ENCODE measurements at regions not wholly inside any gene's neighbourhood (a gene's known extent, or its start where the extent isn't known, plus 50 kb on each side); places are given as distances from the start of the nearest gene placed in this dataset.
"Not testable (repeated sequence)": the region's sequence is repeated elsewhere in the genome, so short reads cannot be mapped to it uniquely, and the experiment has no call there.

DNA sequence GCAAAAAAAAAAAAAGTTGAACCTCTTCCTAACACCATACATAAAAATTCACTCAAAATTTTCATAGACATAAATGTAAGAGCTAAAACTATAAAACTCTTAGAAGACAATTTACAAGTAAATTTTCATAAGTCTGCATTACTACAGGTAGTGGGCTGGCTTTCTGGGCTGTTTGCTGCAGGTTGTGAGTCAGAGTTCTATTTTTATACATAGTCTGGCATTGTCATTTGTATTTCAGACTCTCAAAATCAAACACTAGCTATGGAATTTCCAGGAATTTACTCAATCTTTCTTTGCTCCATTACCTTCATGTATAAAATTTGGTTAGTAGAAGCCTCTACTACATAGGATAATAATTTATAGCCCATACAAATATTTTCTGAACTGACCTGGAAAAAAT is 227.2 kb downstream of the COX18 start:
- no peaks in the 10 kb centered on the region for H3K4me1 Mint-ChIP-seq (ENCODE audit: unreplicated experiment)
- no peak overlapping the region for H3K27ac Mint-ChIP-seq
- no peaks in the 10 kb centered on the region for H3K9me3 Mint-ChIP-seq
- H3K36me3 Mint-ChIP-seq = no peaks in the 10 kb centered on the region
- no peak for DNase-seq (ENCODE audit: extremely low spot score, unreplicated experiment)
- no peak overlapping the region for H3K4me3 Mint-ChIP-seq
- no peak for TF ChIP-seq CTCF (conservative IDR thresholded peaks at IDR 0.05)
- no peaks in the 10 kb centered on the region for H3K27me3 Mint-ChIP-seq

- H3K27me3 Mint-ChIP-seq = not testable (repeated sequence)
These were observed 229.3 kb downstream of the COX18 start for GRCh38 chr4:72840166-72840565.

GRCh38 chr4:72828864-72829263 is 240.7 kb downstream of the COX18 start:
- no peak for TF ChIP-seq CTCF (conservative IDR thresholded peaks at IDR 0.05)
- H3K4me3 Mint-ChIP-seq = no peak overlapping the region
- no peak for DNase-seq (ENCODE audit: extremely low spot score, unreplicated experiment)
- H3K4me1 Mint-ChIP-seq (ENCODE audit: unreplicated experiment) = no peaks in the 10 kb centered on the region
- H3K9me3 Mint-ChIP-seq = peaks cover 1% of the 10 kb centered on the region
- H3K27ac Mint-ChIP-seq = no peak overlapping the region
- H3K27me3 Mint-ChIP-seq = no peaks in the 10 kb centered on the region
- no peaks in the 10 kb centered on the region for H3K36me3 Mint-ChIP-seq

More at GRCh38 chr4:72840166-72840565, 229.3 kb downstream of the COX18 start:
- H3K4me1 Mint-ChIP-seq (ENCODE audit: unreplicated experiment); H3K4me3 Mint-ChIP-seq; H3K27ac Mint-ChIP-seq; H3K9me3 Mint-ChIP-seq; DNase-seq (ENCODE audit: extremely low spot score, unreplicated experiment); H3K36me3 Mint-ChIP-seq: not testable (repeated sequence)

DNA sequence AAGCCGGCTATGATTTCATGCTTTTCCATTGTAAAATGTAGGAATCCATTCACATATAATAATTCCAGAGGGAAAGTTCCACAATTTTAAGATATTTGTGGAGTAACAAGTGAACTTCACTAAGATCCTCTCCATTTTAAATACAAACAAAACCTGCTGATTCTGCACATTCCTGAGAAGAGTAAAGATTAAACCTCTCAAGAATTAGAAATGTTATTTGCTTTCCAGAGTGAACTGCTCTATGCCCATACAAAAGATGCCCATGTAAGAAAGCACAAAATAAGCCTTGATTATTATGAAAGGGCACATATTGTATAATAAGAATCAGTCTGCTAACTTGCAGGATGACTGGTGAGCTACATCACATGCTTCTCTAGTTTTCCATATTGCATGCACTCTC is 241.5 kb downstream of the COX18 start:
- no peak for DNase-seq (ENCODE audit: extremely low spot score, unreplicated experiment)
- H3K27ac Mint-ChIP-seq = no peak overlapping the region
- no peaks in the 10 kb centered on the region for H3K4me1 Mint-ChIP-seq (ENCODE audit: unreplicated experiment)
- H3K9me3 Mint-ChIP-seq = no peaks in the 10 kb centered on the region
- H3K27me3 Mint-ChIP-seq = no peaks in the 10 kb centered on the region
- no peak overlapping the region for H3K4me3 Mint-ChIP-seq
- no peaks in the 10 kb centered on the region for H3K36me3 Mint-ChIP-seq
- no peak for TF ChIP-seq CTCF (conservative IDR thresholded peaks at IDR 0.05)

GRCh38 chr4:72820107-72820506 is 249.4 kb downstream of the COX18 start:
- Mint-ChIP-seq H3K27ac (no peak overlapping the region), H3K9me3 (no peaks in the 10 kb centered on the region), H3K27me3 (no peaks in the 10 kb centered on the region), H3K4me3 (no peak overlapping the region), H3K36me3 (no peaks in the 10 kb centered on the region), H3K4me1 (ENCODE audit: unreplicated experiment) (no peaks in the 10 kb centered on the region)
- no peak for TF ChIP-seq CTCF (conservative IDR thresholded peaks at IDR 0.05)
- no peak for DNase-seq (ENCODE audit: extremely low spot score, unreplicated experiment)

DNA sequence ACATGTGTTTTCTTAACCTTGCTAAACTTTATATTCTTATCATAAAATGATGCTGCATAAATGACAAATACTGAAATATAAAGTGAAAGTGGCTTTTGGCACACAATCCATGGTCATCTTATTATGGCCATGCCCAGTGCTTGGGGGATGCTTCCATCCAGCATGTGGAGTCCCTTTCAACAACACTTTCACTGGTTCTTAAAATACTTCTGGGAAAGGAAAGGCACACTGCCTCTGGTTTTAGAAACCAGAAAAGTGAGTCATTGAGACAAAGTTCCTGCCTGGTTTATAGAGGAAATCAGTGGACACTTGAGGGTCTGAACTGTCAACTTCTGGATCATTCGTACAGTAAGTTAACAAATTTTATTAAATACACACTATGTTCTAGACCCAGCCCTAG is 248.0 kb upstream of the ADAMTS3 start:
- Mint-ChIP-seq H3K27me3 (no peaks in the 10 kb centered on the region), H3K4me1 (ENCODE audit: unreplicated experiment) (no peaks in the 10 kb centered on the region), H3K9me3 (no peaks in the 10 kb centered on the region), H3K4me3 (no peak overlapping the region), H3K36me3 (no peaks in the 10 kb centered on the region), H3K27ac (no peak overlapping the region)
- no peak for TF ChIP-seq CTCF (conservative IDR thresholded peaks at IDR 0.05)
- no peak for DNase-seq (ENCODE audit: extremely low spot score, unreplicated experiment)
